Cardiac fibroblast (primary cell): ENCODE measurements at regions not wholly inside any gene's neighbourhood (a gene's known extent, or its start where the extent isn't known, plus 50 kb on each side); places are given as distances from the start of the nearest gene placed in this dataset.

ENCODE experiments used
- DNase-seq, 2 donors: peaks; one replicate each; pipeline versions ENCODE4 v3.0.0 to v3.0.0-alpha.2; 2010; ENCODE audit warnings: low read depth in 2 of 2
- H3K4me3 ChIP-seq, 2 donors: replicated peaks in 1 of 2; 1 replicate in 1 of 2; 2 replicates in 1 of 2; pipeline ENCODE4 v1.5.1; 2011; ENCODE audit warnings: low read depth in 2 of 2, low read length in 2 of 2, mild to moderate bottlenecking in 2 of 2, moderate library complexity in 1 of 2
- TF ChIP-seq, protein P1 (sequence below): IDR thresholded peaks from one replicate; pipeline ENCODE4 v1.5.1; 2011; ENCODE audit warnings: low read depth, mild to moderate bottlenecking, low read length, inconsistent platforms

DNA sequence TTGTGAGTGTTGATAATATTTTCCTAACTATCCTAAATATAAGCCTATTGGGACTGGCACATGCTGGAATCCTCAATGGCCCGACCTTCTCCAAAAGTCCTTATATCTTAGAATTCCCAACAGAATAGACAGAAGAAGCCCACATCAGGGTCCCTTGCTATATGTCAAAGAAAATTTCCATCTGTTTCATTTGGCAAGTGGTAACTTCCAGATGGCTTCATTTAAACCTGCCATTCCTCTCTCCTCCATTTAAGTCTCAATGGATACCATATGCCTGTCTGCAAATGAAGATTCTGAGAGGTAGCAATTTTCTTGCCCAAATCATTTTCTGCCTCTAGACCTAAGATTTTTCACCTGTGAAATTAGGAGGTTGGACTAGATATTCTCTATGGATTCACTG is 73.1 kb upstream of the KCNA4 start:
- DNase-seq: no peak
- TF ChIP-seq, protein P1, sequence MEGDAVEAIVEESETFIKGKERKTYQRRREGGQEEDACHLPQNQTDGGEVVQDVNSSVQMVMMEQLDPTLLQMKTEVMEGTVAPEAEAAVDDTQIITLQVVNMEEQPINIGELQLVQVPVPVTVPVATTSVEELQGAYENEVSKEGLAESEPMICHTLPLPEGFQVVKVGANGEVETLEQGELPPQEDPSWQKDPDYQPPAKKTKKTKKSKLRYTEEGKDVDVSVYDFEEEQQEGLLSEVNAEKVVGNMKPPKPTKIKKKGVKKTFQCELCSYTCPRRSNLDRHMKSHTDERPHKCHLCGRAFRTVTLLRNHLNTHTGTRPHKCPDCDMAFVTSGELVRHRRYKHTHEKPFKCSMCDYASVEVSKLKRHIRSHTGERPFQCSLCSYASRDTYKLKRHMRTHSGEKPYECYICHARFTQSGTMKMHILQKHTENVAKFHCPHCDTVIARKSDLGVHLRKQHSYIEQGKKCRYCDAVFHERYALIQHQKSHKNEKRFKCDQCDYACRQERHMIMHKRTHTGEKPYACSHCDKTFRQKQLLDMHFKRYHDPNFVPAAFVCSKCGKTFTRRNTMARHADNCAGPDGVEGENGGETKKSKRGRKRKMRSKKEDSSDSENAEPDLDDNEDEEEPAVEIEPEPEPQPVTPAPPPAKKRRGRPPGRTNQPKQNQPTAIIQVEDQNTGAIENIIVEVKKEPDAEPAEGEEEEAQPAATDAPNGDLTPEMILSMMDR: no peak

DNA sequence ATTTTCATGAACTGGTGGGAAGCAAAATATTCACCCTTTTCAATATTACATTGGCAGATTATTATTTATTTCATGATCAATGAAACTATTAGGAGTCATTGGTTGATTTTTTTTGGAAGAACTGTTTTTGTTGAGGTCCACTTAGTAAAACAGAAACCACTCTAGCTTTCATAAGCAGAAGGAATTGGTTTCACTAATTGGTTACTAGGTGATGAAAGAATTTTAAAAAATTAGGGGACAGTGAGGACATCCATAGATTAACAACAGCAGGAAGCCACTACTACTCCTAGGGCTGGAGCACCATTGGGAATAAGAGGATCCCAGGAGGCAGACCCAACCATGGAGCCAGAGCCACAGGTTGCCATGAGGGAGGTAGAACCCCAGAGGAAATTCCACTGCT is 74.4 kb upstream of the KCNA4 start:
- no peak overlapping the region for H3K4me3 ChIP-seq
- no peak for DNase-seq
- TF ChIP-seq, protein P1: no peak

More for the DNA sequence above, 73.1 kb upstream of the KCNA4 start:
- no peak overlapping the region for H3K4me3 ChIP-seq

DNA sequence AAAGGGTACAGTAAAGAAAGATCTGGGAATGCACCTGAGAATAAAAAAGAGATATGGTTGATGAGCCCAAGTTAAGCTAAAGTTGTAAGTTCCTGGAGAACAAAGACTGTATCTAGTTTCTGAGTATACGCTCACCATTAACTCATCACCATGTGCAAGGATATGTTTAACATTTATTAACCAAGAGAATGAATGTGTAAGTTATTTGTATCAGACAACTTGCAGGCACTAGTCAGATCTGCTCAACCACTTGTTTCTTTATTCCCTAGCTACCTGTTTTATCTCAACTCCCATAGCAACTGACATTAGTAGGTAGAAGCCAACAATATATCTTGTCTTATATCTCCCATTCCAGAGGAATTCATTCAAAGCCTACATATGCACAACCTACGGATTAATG is 74.9 kb upstream of the KCNA4 start:
- TF ChIP-seq, protein P1: no peak
- no peak overlapping the region for H3K4me3 ChIP-seq
- no peak for DNase-seq

DNA sequence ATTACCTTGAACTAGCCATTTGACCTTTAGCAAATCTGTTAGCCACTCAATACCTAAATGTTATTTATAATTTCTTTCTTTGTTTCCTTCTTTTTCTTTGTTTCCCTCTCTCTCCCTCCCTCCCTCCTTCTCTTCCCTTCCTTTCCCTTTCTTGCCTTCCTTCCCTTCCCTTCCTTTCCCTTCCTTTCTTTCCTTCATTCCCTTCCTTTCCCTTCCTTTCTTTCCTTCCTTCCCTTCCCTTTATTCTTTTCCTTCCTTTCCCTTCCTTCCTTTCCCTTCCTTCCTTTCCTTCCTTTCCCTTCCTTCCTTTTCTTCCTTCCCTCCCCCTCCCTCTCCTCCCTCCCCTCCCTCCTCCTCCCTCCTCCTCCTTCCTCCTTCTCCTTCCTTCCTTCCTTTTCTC is 75.7 kb upstream of the KCNA4 start:
- no peak overlapping the region for H3K4me3 ChIP-seq
- TF ChIP-seq, protein P1: no peak
- no peak for DNase-seq

DNA sequence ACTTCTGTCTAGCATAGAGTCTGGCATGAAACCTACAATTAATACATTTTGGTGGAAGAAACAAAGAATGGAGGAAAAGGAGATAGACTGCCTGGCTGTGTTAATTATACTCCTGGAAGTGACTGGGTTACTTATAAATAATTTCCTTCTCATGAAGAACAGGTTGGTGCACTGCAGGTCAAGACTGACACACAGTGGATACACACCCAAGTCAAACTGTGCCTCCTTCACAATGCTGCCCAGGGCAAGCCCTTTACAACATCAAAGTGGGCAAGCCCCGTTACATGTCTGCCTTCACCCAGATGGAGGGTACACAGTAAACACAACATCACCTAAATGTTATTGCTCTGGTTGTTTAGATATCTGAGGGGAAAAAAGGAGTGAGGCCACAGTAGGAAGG is 83.7 kb upstream of the KCNA4 start:
- no peak overlapping the region for H3K4me3 ChIP-seq
- no peak for DNase-seq
- TF ChIP-seq, protein P1: no peak

DNA sequence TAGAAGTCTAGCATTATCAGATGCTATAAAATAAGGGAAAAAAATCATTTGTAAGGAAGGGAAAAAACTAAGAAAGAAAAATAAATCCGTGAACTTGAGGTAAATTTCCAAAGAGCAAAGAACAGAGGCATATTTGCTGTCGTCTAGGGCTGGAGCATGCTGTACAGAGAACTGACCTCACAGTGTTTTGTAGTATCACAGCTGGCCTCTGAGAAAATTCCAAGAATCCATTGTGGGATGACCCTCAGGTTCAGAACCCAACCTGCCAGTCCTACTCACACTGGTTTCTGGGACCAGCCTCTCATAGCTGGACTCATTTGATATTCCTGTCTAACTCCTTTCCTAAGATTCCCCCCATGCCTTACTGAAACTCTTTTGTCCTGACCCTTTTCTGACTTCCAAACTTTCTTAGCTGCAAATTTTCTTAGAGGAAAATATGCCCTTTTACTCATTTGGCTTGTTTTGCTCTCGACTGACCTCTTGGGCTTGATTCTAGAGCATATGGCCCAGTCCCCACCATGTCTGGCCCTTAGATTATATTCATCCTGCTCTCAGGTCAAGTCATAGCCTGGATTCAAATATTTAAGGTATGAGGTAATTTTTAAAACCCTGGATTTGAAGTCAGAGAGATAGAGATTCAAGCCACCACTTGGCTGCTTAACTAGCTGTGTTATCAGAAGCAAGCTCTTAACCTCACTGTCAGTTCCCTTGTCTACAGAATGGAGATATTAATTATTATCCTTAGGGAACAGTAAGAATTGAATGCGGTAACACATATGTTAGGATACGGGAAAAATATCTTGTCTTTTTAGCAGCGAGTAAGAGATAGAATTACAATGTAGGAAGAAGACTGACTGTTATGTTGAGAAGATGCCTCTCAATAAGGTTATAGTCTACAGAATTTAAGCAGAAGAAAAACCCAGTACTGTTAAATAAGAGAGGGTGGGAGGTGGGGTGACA is 89.7 kb upstream of the KCNA4 start:
- no peak overlapping the region for H3K4me3 ChIP-seq
- DNase-seq: no peak
- TF ChIP-seq, protein P1: no peak
